ENCODE measurements at regions not wholly inside any gene's neighbourhood (a gene's known extent, or its start where the extent isn't known, plus 50 kb on each side); places are given as distances from the start of the nearest gene placed in this dataset.

- TF ChIP-seq, protein P1, sequence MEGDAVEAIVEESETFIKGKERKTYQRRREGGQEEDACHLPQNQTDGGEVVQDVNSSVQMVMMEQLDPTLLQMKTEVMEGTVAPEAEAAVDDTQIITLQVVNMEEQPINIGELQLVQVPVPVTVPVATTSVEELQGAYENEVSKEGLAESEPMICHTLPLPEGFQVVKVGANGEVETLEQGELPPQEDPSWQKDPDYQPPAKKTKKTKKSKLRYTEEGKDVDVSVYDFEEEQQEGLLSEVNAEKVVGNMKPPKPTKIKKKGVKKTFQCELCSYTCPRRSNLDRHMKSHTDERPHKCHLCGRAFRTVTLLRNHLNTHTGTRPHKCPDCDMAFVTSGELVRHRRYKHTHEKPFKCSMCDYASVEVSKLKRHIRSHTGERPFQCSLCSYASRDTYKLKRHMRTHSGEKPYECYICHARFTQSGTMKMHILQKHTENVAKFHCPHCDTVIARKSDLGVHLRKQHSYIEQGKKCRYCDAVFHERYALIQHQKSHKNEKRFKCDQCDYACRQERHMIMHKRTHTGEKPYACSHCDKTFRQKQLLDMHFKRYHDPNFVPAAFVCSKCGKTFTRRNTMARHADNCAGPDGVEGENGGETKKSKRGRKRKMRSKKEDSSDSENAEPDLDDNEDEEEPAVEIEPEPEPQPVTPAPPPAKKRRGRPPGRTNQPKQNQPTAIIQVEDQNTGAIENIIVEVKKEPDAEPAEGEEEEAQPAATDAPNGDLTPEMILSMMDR (conservative IDR thresholded peaks at IDR 0.05), result no peak
Observed at GRCh38 chr10:4147245-4147644, 362.2 kb upstream of the KLF6 start.

More at GRCh38 chr10:4147245-4147644, 362.2 kb upstream of the KLF6 start:
- no peaks in the 10 kb centered on the region for H3K23me2 ChIP-seq (ENCODE audit: insufficient read length, low read depth, low read length, poor library complexity, severe bottlenecking)
- no peak overlapping the region for H4K91ac ChIP-seq (ENCODE audit: insufficient read length, low read depth, low read length)
- H2BK20ac ChIP-seq (ENCODE audit: low read depth, low read length, poor library complexity, severe bottlenecking), result no peak overlapping the region
- H3K23ac ChIP-seq (ENCODE audit: insufficient read length, low read depth, low read length), result no peak overlapping the region
- peaks cover 9 to 13% of the 10 kb centered on the region in 2 experiments for H3K4me1 Mint-ChIP-seq
- H3K9me3 ChIP-seq (ENCODE audit: control insufficient read depth, low read depth, low read length), result no peaks in the 10 kb centered on the region
- DNase-seq, result no peak
- H3K4me1 ChIP-seq (ENCODE audit: insufficient read depth, low read length), result no peaks in the 10 kb centered on the region
- no peak overlapping the region for H3K27ac Mint-ChIP-seq
- no peak overlapping the region for H2BK5ac ChIP-seq (ENCODE audit: insufficient read length, low read length)
- H3K4me3 Mint-ChIP-seq, result no peak overlapping the region
- H3K4me2 ChIP-seq (ENCODE audit: insufficient read depth, insufficient read length, low read length), result no peak overlapping the region
- H2AK5ac ChIP-seq (ENCODE audit: insufficient read length, low read length), result no peak overlapping the region
- no peak overlapping the region for H2BK15ac ChIP-seq (ENCODE audit: low read depth, low read length)
- no peak overlapping the region for H3K18ac ChIP-seq (ENCODE audit: insufficient read length, low read depth, low read length)
- no peaks in the 10 kb centered on the region for H4K20me1 ChIP-seq (ENCODE audit: control insufficient read depth, insufficient read depth, insufficient read length)
- no peak overlapping the region for H3K56ac ChIP-seq (ENCODE audit: insufficient read length, low read depth, low read length)
- no peaks in the 10 kb centered on the region for H3K27me3 ChIP-seq (ENCODE audit: insufficient read depth, low read length)
- no peak overlapping the region for H2BK120ac ChIP-seq (ENCODE audit: low read depth, low read length, poor library complexity, severe bottlenecking)
- H3K27me3 Mint-ChIP-seq (ENCODE audit: low read depth), result no peaks in the 10 kb centered on the region
- no peak overlapping the region for H4K8ac ChIP-seq (replicated peaks; ENCODE audit: insufficient read length, low read depth, low read length)
- no peaks in the 10 kb centered on the region for H3K79me2 ChIP-seq (ENCODE audit: insufficient read depth, low read length)
- H3K14ac ChIP-seq (ENCODE audit: insufficient read depth, low read length), result no peak overlapping the region
- H3T11ph ChIP-seq (ENCODE audit: low read length), result no peak overlapping the region
- H3K9me3 Mint-ChIP-seq, result peaks cover 0 to 4% of the 10 kb centered on the region in 2 experiments; a peak in 2 of 5 replicates
- H3K27ac ChIP-seq (ENCODE audit: insufficient read length, low read depth, low read length), result no peak overlapping the region
- H3K9ac ChIP-seq (ENCODE audit: extremely low read depth, insufficient read length, low read length), result no peak overlapping the region
- no peak overlapping the region for H2AFZ ChIP-seq (ENCODE audit: low read length)
- H3K4ac ChIP-seq (ENCODE audit: low read depth, low read length), result no peak overlapping the region
- H3K36me3 Mint-ChIP-seq (ENCODE audit: insufficient read depth in 1 of 3, low read depth in 3 of 3), result no peaks in the 10 kb centered on the region
- H2BK12ac ChIP-seq (ENCODE audit: insufficient read length, low read depth, low read length), result no peak overlapping the region
- H3K79me1 ChIP-seq (ENCODE audit: insufficient read depth, low read depth, low read length, poor library complexity, severe bottlenecking), result no peaks in the 10 kb centered on the region
- H4K5ac ChIP-seq (ENCODE audit: insufficient read length, low read depth, low read length), result no peak overlapping the region
